ENCODE measurements at regions not wholly inside any gene's neighbourhood (a gene's known extent, or its start where the extent isn't known, plus 50 kb on each side); places are given as distances from the start of the nearest gene placed in this dataset.

GRCh38 chr10:8229153-8229552 lies 174.7 kb downstream of the GATA3 start:
- H2BK5ac ChIP-seq (ENCODE audit: low read depth, low read length, poor library complexity): no peak overlapping the region
- no peak overlapping the region for H3K14ac ChIP-seq (ENCODE audit: low read length)
- H4K12ac ChIP-seq (ENCODE audit: low read depth, low read length): no peak overlapping the region
- H3K9me3 ChIP-seq (ENCODE audit: insufficient read depth, low read depth, low read length): no peaks in the 10 kb centered on the region
- no peak overlapping the region for H4K8ac ChIP-seq (ENCODE audit: low read depth, low read length)
- no peak for DNase-seq
- H3K23ac ChIP-seq (ENCODE audit: low read length): no peak overlapping the region
- no peaks in the 10 kb centered on the region for H3K4me1 ChIP-seq (ENCODE audit: control insufficient read depth in 1 of 2, insufficient read depth in 2 of 2, low read length in 2 of 2)
- H3K79me2 ChIP-seq (ENCODE audit: control insufficient read depth, insufficient read depth, low read length, poor library complexity): no peaks in the 10 kb centered on the region
- no peak overlapping the region for H3K4ac ChIP-seq (ENCODE audit: low read depth, low read length)
- no peak overlapping the region for H4K91ac ChIP-seq (ENCODE audit: low read depth, low read length)
- WGBS (ENCODE audit: extremely low coverage, insufficient coverage, insufficient read length): no CpG with 5 or more reads among the region's 3 CpGs
- no peak overlapping the region for H3K18ac ChIP-seq (ENCODE audit: low read length)
- no peak overlapping the region for H2BK120ac ChIP-seq (ENCODE audit: insufficient read depth, low read length, poor library complexity)
- H3K9ac ChIP-seq (ENCODE audit: low read length): no peak overlapping the region
- no peaks in the 10 kb centered on the region for H3K27me3 ChIP-seq (ENCODE audit: insufficient read depth, low read length)
- no peak overlapping the region for H2BK12ac ChIP-seq (ENCODE audit: low read length)
- H3K79me1 ChIP-seq (ENCODE audit: low read length): no peaks in the 10 kb centered on the region
- H3K4me2 ChIP-seq (ENCODE audit: low read length): no peak overlapping the region
- H3K27ac ChIP-seq (ENCODE audit: low read depth, low read length): no peak overlapping the region
- H2AFZ ChIP-seq (ENCODE audit: insufficient read depth, low read length, poor library complexity): no peak overlapping the region
- no peak overlapping the region for H3K4me3 ChIP-seq (ENCODE audit: low read depth, low read length)
- H2AK5ac ChIP-seq (ENCODE audit: low read length): no peak overlapping the region
- H3K36me3 ChIP-seq (ENCODE audit: control insufficient read depth in 1 of 2, insufficient read depth in 2 of 2, low read length in 2 of 2): no peaks in the 10 kb centered on the region

- H3K23ac ChIP-seq (ENCODE audit: low read length): no peak overlapping the region
- H3K79me1 ChIP-seq (ENCODE audit: low read length): no peaks in the 10 kb centered on the region
- H2BK120ac ChIP-seq (ENCODE audit: insufficient read depth, low read length, poor library complexity): no peak overlapping the region
- no peaks in the 10 kb centered on the region for H3K27me3 ChIP-seq (ENCODE audit: insufficient read depth, low read length)
- no CpG with 5 or more reads among the region's 1 CpG for WGBS (ENCODE audit: extremely low coverage, insufficient coverage, insufficient read length)
- no peak overlapping the region for H4K91ac ChIP-seq (ENCODE audit: low read depth, low read length)
- H2AFZ ChIP-seq (ENCODE audit: insufficient read depth, low read length, poor library complexity): no peak overlapping the region
- no peaks in the 10 kb centered on the region for H3K79me2 ChIP-seq (ENCODE audit: control insufficient read depth, insufficient read depth, low read length, poor library complexity)
- H2BK5ac ChIP-seq (ENCODE audit: low read depth, low read length, poor library complexity): no peak overlapping the region
- H3K4me3 ChIP-seq (ENCODE audit: low read depth, low read length): no peak overlapping the region
- DNase-seq: no peak
- H4K8ac ChIP-seq (ENCODE audit: low read depth, low read length): no peak overlapping the region
- no peaks in the 10 kb centered on the region for H3K9me3 ChIP-seq (ENCODE audit: insufficient read depth, low read depth, low read length)
- H3K9ac ChIP-seq (ENCODE audit: low read length): no peak overlapping the region
- H3K4me1 ChIP-seq (ENCODE audit: control insufficient read depth in 1 of 2, insufficient read depth in 2 of 2, low read length in 2 of 2): no peaks in the 10 kb centered on the region
- H3K14ac ChIP-seq (ENCODE audit: low read length): no peak overlapping the region
- peak overlapping the region; percentile 52 for H2AK5ac ChIP-seq (ENCODE audit: low read length)
- no peak overlapping the region for H3K18ac ChIP-seq (ENCODE audit: low read length)
- H2BK12ac ChIP-seq (ENCODE audit: low read length): no peak overlapping the region
- no peak overlapping the region for H3K4ac ChIP-seq (ENCODE audit: low read depth, low read length)
- no peak overlapping the region for H3K4me2 ChIP-seq (ENCODE audit: low read length)
- H4K12ac ChIP-seq (ENCODE audit: low read depth, low read length): no peak overlapping the region
- no peak overlapping the region for H3K27ac ChIP-seq (ENCODE audit: low read depth, low read length)
- H3K36me3 ChIP-seq (ENCODE audit: control insufficient read depth in 1 of 2, insufficient read depth in 2 of 2, low read length in 2 of 2): no peaks in the 10 kb centered on the region
Observed at GRCh38 chr10:8230902-8231301, 176.4 kb downstream of the GATA3 start.

- H3K27ac ChIP-seq (ENCODE audit: low read depth, low read length): no peak overlapping the region
- no peaks in the 10 kb centered on the region for H3K36me3 ChIP-seq (ENCODE audit: control insufficient read depth in 1 of 2, insufficient read depth in 2 of 2, low read length in 2 of 2)
- H3K9me3 ChIP-seq (ENCODE audit: insufficient read depth, low read depth, low read length): no peaks in the 10 kb centered on the region
- no peak overlapping the region for H3K4me2 ChIP-seq (ENCODE audit: low read length)
- H3K27me3 ChIP-seq (ENCODE audit: insufficient read depth, low read length): no peaks in the 10 kb centered on the region
- H3K4me1 ChIP-seq (ENCODE audit: control insufficient read depth in 1 of 2, insufficient read depth in 2 of 2, low read length in 2 of 2): no peaks in the 10 kb centered on the region
- no peak overlapping the region for H3K18ac ChIP-seq (ENCODE audit: low read length)
- no peak overlapping the region for H2AFZ ChIP-seq (ENCODE audit: insufficient read depth, low read length, poor library complexity)
- no peak overlapping the region for H2AK5ac ChIP-seq (ENCODE audit: low read length)
- H3K79me2 ChIP-seq (ENCODE audit: control insufficient read depth, insufficient read depth, low read length, poor library complexity): no peaks in the 10 kb centered on the region
- DNase-seq: no peak
- H3K23ac ChIP-seq (ENCODE audit: low read length): no peak overlapping the region
- H4K8ac ChIP-seq (ENCODE audit: low read depth, low read length): no peak overlapping the region
- H3K4ac ChIP-seq (ENCODE audit: low read depth, low read length): no peak overlapping the region
- no peak overlapping the region for H4K91ac ChIP-seq (ENCODE audit: low read depth, low read length)
- H3K14ac ChIP-seq (ENCODE audit: low read length): no peak overlapping the region
- no peak overlapping the region for H2BK120ac ChIP-seq (ENCODE audit: insufficient read depth, low read length, poor library complexity)
- no peak overlapping the region for H2BK12ac ChIP-seq (ENCODE audit: low read length)
- H3K79me1 ChIP-seq (ENCODE audit: low read length): no peaks in the 10 kb centered on the region
- WGBS (ENCODE audit: extremely low coverage, insufficient coverage, insufficient read length): no CpG with 5 or more reads among the region's 3 CpGs
- H3K4me3 ChIP-seq (ENCODE audit: low read depth, low read length): no peak overlapping the region
- H3K9ac ChIP-seq (ENCODE audit: low read length): no peak overlapping the region
- H2BK5ac ChIP-seq (ENCODE audit: low read depth, low read length, poor library complexity): no peak overlapping the region
- no peak overlapping the region for H4K12ac ChIP-seq (ENCODE audit: low read depth, low read length)
Observed at GRCh38 chr10:8233049-8233448, 178.6 kb downstream of the GATA3 start.

GRCh38 chr10:8233832-8234259 lies 179.4 kb downstream of the GATA3 start:
- H4K12ac ChIP-seq (ENCODE audit: low read depth, low read length): no peak overlapping the region
- no peak overlapping the region for H3K4ac ChIP-seq (ENCODE audit: low read depth, low read length)
- no peak overlapping the region for H4K8ac ChIP-seq (ENCODE audit: low read depth, low read length)
- no peak overlapping the region for H2BK5ac ChIP-seq (ENCODE audit: low read depth, low read length, poor library complexity)
- no peak overlapping the region for H2AK5ac ChIP-seq (ENCODE audit: low read length)
- WGBS (ENCODE audit: extremely low coverage, insufficient coverage, insufficient read length): no CpG with 5 or more reads among the region's 7 CpGs
- H2BK12ac ChIP-seq (ENCODE audit: low read length): no peak overlapping the region
- H3K27me3 ChIP-seq (ENCODE audit: insufficient read depth, low read length): no peaks in the 10 kb centered on the region
- H2BK120ac ChIP-seq (ENCODE audit: insufficient read depth, low read length, poor library complexity): no peak overlapping the region
- no peaks in the 10 kb centered on the region for H3K36me3 ChIP-seq (ENCODE audit: control insufficient read depth in 1 of 2, insufficient read depth in 2 of 2, low read length in 2 of 2)
- H3K79me2 ChIP-seq (ENCODE audit: control insufficient read depth, insufficient read depth, low read length, poor library complexity): no peaks in the 10 kb centered on the region
- no peak overlapping the region for H3K27ac ChIP-seq (ENCODE audit: low read depth, low read length)
- H3K9me3 ChIP-seq (ENCODE audit: insufficient read depth, low read depth, low read length): no peaks in the 10 kb centered on the region
- no peak for DNase-seq
- no peak overlapping the region for H3K18ac ChIP-seq (ENCODE audit: low read length)
- no peak overlapping the region for H3K4me3 ChIP-seq (ENCODE audit: low read depth, low read length)
- H3K4me2 ChIP-seq (ENCODE audit: low read length): no peak overlapping the region
- no peaks in the 10 kb centered on the region for H3K4me1 ChIP-seq (ENCODE audit: control insufficient read depth in 1 of 2, insufficient read depth in 2 of 2, low read length in 2 of 2)
- no peak overlapping the region for H3K9ac ChIP-seq (ENCODE audit: low read length)
- no peak overlapping the region for H3K14ac ChIP-seq (ENCODE audit: low read length)
- H4K91ac ChIP-seq (ENCODE audit: low read depth, low read length): no peak overlapping the region
- no peaks in the 10 kb centered on the region for H3K79me1 ChIP-seq (ENCODE audit: low read length)
- H3K23ac ChIP-seq (ENCODE audit: low read length): no peak overlapping the region
- H2AFZ ChIP-seq (ENCODE audit: insufficient read depth, low read length, poor library complexity): no peak overlapping the region
